NCI-H1092 (cell line): ENCODE measurements at regions not wholly inside any gene's neighbourhood (a gene's known extent, or its start where the extent isn't known, plus 50 kb on each side); places are given as distances from the start of the nearest gene placed in this dataset.

ENCODE experiments used
- DNase-seq: peaks from one replicate; lab custom pipeline; 2025; lab: John Stamatoyannopoulos, UW

- no peak for DNase-seq
Measured at GRCh38 chr10:10516346-10517130, 501.1 kb upstream of the CELF2 start.

- no peak for DNase-seq
Measured at GRCh38 chr10:10517866-10518265, 499.8 kb upstream of the CELF2 start.

- no peak for DNase-seq
Measured at GRCh38 chr10:10519674-10520073, 498.0 kb upstream of the CELF2 start.

- no peak for DNase-seq
Measured at GRCh38 chr10:10520491-10521385, 496.9 kb upstream of the CELF2 start.

GRCh38 chr10:10526846-10527245, 490.8 kb upstream of the CELF2 start:
- no peak for DNase-seq

- DNase-seq: no peak
Measured at GRCh38 chr10:10527861-10528562, 489.7 kb upstream of the CELF2 start.

GRCh38 chr10:10528563-10528910, 489.1 kb upstream of the CELF2 start:
- DNase-seq: no peak

GRCh38 chr10:10530313-10530712, 487.4 kb upstream of the CELF2 start:
- DNase-seq: no peak

- no peak for DNase-seq
Measured at GRCh38 chr10:10532236-10532635, 485.4 kb upstream of the CELF2 start.

GRCh38 chr10:10532826-10533225, 484.8 kb upstream of the CELF2 start:
- no peak for DNase-seq

GRCh38 chr10:10533437-10533836, 484.2 kb upstream of the CELF2 start:
- DNase-seq: no peak

- no peak for DNase-seq
Measured at GRCh38 chr10:10538326-10538725, 479.3 kb upstream of the CELF2 start.

- DNase-seq: no peak
Measured at GRCh38 chr10:10540398-10540797, 477.3 kb upstream of the CELF2 start.

GRCh38 chr10:10542477-10542876, 475.2 kb upstream of the CELF2 start:
- no peak for DNase-seq

- DNase-seq: no peak
Measured at GRCh38 chr10:10544890-10545289, 472.8 kb upstream of the CELF2 start.

GRCh38 chr10:10545771-10546170, 471.9 kb upstream of the CELF2 start:
- DNase-seq: no peak

- DNase-seq: no peak
Measured at GRCh38 chr10:10551596-10552301, 465.9 kb upstream of the CELF2 start.

GRCh38 chr10:10552948-10553347, 464.7 kb upstream of the CELF2 start:
- DNase-seq: no peak

- no peak for DNase-seq
Measured at GRCh38 chr10:10564081-10564794, 453.4 kb upstream of the CELF2 start.

GRCh38 chr10:10576937-10577336, 440.7 kb upstream of the CELF2 start:
- DNase-seq: no peak

- no peak for DNase-seq
Measured at GRCh38 chr10:10579709-10580108, 438.0 kb upstream of the CELF2 start.
